CD1c-positive myeloid dendritic cell (primary cell): ENCODE measurements at regions not wholly inside any gene's neighbourhood (a gene's known extent, or its start where the extent isn't known, plus 50 kb on each side); places are given as distances from the start of the nearest gene placed in this dataset.
"Not testable (repeated sequence)": the region's sequence is repeated elsewhere in the genome, so short reads cannot be mapped to it uniquely, and the experiment has no call there.

Experiments used
- DNase-seq: peaks from one replicate; pipeline ENCODE4 v3.0.0-alpha.2; 2016; ENCODE audit errors: extremely low spot score

- peak; percentile 50 for DNase-seq
Observed at GRCh38 chr15:31487811-31488436, 161.3 kb downstream of the KLF13 start.

- DNase-seq, result peak; percentile 92
Observed at GRCh38 chr15:31488437-31489204, 162.0 kb downstream of the KLF13 start.

GRCh38 chr15:31489281-31489680 is 162.6 kb downstream of the KLF13 start:
- no peak for DNase-seq

DNA sequence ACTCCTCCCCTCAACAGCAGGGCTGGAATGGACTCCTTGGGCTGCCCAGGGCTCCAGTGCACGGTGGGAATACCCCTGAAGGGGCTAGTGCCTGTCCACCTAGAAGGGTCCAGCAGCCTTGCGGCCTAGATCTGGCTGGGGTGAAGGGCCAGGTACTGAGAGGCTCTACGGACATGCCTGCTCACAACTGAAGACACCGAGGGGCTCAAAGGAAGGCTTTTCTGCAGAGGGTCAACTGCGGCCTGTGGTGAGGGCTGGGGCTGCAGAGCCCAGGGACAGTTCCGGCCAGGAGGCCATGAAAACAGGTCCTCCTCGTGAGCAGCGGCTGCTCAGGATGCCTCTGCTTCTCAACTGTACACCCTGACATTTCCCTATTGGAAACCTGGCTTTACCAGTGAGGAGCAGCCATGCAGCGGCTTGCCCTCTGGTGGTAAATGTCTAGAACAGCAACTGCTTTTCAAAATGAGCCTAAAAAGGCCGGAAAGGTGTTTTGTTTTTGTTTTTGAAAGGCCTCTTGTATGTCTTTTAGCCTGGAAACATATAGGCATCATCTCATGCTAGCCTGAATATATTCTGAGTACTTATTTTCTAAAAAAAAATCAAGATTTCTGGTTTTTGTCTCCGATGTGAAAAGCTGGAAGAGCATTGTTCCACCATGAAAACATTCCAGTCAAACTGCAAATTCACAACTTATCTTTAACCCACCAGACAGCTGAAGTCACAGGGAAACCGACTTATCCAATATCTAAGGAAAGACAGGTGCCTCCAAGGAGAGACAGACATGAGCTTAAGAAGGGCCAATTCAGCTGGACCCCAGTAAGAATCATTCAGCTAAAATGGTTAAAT is 163.4 kb downstream of the KLF13 start:
- DNase-seq, result peak; percentile 74

DNA sequence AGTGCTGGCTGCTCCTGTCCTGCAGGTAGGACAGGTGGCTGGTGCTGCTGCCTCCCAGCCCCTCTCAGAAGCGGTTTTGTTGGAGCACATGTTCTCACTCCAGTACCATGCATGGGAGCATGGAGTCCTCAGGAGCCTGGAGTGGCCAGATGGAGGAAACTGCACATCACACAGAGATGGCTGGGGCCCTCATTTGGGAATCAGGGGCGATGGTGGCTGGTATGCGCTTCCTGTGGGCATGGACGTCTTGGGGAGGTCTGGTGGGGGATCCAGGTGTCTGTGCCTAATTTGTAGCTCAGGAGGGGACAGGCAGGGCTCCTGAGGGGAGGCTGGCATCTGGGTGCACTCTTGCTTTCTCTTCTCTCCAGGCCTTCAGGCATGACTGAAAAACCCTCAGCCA is 168.2 kb downstream of the KLF13 start:
- DNase-seq, result no peak

- no peak for DNase-seq
Observed at GRCh38 chr15:31495281-31495680, 168.6 kb downstream of the KLF13 start.

- no peak for DNase-seq
Observed at GRCh38 chr15:31497838-31498237, 171.2 kb downstream of the KLF13 start.

DNA sequence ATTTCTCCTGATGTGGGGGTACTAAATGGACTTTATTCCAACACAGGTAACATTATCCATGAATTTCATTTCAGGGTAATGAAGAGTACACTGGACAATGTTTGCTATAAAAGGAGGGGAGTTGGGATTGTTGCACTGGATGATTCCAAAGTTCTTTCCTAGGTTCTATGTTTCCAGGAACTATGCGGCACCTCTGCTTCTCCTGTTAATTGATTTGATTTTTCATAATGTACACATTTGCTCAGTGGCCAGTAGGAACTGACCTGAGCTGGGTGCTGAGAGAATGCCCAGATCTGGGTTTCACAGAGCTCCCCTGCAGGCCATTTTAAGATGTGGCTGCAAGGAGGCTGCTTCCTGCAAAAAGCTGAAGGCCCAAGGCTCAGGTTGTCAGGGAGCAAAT is 171.7 kb downstream of the KLF13 start:
- no peak for DNase-seq

- no peak for DNase-seq
Observed at GRCh38 chr15:31498756-31499155, 172.1 kb downstream of the KLF13 start.

GRCh38 chr15:31499236-31499952 is 172.8 kb downstream of the KLF13 start:
- DNase-seq, result no peak

GRCh38 chr15:31499953-31500765 is 173.5 kb downstream of the KLF13 start:
- DNase-seq, result no peak

DNA sequence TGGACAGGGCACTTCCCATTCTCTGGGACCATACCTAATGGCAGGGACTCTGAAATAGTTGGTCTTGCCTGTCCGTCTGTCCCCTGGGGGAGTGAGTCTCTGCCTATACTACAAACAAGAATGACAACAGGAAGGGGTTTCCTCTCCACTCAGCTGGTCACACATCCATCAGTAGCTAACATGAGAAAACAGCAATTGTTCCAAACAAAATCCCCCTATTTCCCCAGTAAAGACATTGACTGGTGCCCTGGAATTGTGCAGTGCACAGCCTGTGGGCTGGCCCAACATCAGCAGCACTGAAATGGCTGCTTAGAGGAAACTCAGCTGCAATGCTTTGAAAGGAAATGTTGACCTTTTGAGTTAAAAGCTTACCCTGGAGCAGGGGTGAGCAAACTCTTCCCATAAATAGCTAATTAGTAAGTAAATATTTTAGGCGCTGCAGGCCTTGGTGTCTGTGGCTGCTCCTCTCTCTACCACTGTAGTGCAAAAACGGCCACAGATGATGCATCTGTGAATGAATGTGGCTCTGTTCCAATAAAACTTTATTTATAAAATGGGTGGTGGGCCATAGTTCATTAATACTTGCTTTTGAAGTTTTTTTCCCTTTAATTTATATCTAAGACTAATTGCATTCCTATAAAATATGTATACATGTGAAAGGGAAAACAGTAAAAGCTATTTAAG is 174.3 kb downstream of the KLF13 start:
- no peak for DNase-seq

- DNase-seq, result no peak
Observed at GRCh38 chr15:31501536-31502157, 175.0 kb downstream of the KLF13 start.

- DNase-seq, result no peak
Observed at GRCh38 chr15:31502541-31503229, 176.1 kb downstream of the KLF13 start.

GRCh38 chr15:31503256-31503655 is 176.6 kb downstream of the KLF13 start:
- no peak for DNase-seq

DNA sequence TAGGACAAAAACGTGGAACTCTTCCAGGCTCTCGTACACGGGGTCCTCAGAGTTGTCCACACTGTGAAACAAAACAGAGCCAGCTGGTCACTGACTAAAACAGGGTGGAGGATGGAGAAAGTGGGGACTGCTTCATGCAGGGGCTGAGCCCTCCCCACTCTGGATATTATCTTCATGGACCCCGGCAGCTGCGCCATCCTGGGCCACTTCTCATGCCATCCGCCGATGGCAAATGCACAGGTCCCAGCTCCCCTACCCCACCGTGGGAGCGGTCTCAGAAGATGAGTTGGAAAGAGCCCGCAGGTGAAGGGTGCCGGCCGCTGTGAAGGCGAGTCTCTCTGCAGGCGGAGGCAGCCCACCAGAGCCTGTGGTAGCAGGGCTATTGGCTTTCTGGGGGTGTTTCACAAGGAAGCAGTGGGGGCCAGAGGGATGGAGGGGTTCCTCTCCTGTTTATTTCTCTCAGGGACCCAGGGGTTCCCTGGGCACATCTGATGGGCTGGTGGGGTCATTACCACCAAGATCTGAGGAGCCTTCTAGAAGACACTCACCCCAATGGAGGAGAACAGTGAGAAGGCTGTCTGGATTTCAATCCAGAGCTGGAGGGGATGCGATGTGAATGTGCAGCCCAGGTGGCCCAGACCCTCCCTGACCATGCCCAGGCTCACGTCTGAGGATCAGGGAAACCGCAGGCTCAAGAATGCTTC is 177.3 kb downstream of the KLF13 start:
- no peak for DNase-seq

- no peak for DNase-seq
Observed at GRCh38 chr15:31504462-31504839, 177.8 kb downstream of the KLF13 start.

GRCh38 chr15:31507573-31507972 is 180.9 kb downstream of the KLF13 start:
- not testable (repeated sequence) for DNase-seq

DNA sequence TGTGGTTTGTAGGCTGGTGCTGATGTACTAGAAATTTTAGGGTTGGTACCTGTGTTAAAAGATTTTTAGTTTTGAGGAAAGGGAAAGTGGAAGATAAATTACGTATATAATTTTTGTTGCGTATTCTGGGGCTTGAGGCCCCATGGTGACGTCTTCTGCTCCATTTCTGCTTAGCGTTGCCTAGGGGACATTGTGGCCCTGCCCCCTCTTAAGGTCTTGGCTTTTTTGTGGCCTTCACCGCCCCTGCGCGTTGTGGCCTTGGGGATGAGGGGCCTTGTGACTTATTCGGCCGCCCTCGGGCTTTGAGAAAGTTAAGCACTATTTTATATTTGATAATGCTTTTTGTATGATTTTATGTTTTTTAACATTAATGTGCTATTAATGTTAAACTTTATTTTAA is 182.0 kb downstream of the KLF13 start:
- no peak for DNase-seq
